ENCODE measurements at regions not wholly inside any gene's neighbourhood (a gene's known extent, or its start where the extent isn't known, plus 50 kb on each side); places are given as distances from the start of the nearest gene placed in this dataset.

GRCh38 chr5:123805300-123805699, 293.3 kb downstream of the CSNK1G3 start:
- TF ChIP-seq CTCF (IDR thresholded peaks at IDR 0.05), result no peak
- TF ChIP-seq EP300 (IDR thresholded peaks at IDR 0.05), result no peak
- no peak for TF ChIP-seq POLR2AphosphoS5 (IDR thresholded peaks at IDR 0.05)
- TF ChIP-seq POLR2A (IDR thresholded peaks at IDR 0.05), result no peak
